ENCODE measurements at regions not wholly inside any gene's neighbourhood (a gene's known extent, or its start where the extent isn't known, plus 50 kb on each side); places are given as distances from the start of the nearest gene placed in this dataset.

DNA sequence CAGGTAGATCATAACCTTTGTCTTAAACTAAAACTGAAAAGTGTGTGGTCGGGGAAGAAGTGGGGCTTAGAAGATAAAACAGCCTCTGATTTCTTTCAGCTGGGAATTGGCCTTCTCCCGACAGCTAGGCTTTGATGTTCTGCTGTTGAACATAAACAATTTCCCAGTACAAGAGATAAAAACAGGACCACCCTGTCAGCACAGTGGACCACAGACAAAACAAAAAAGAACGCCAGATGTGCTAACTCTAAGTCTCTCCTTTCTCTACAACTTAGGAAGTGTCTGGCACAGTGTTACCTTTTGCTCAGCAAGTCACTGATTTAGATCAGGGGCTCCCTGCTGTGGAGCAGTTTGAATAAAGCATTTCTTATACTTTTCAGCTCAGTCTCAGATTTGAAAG lies 87.5 kb upstream of the UXT start:
- no peak for TF ChIP-seq JUND (IDR thresholded peaks at IDR 0.05)
- no peak for TF ChIP-seq CTCF (IDR thresholded peaks at IDR 0.05)
- TF ChIP-seq, protein P1, sequence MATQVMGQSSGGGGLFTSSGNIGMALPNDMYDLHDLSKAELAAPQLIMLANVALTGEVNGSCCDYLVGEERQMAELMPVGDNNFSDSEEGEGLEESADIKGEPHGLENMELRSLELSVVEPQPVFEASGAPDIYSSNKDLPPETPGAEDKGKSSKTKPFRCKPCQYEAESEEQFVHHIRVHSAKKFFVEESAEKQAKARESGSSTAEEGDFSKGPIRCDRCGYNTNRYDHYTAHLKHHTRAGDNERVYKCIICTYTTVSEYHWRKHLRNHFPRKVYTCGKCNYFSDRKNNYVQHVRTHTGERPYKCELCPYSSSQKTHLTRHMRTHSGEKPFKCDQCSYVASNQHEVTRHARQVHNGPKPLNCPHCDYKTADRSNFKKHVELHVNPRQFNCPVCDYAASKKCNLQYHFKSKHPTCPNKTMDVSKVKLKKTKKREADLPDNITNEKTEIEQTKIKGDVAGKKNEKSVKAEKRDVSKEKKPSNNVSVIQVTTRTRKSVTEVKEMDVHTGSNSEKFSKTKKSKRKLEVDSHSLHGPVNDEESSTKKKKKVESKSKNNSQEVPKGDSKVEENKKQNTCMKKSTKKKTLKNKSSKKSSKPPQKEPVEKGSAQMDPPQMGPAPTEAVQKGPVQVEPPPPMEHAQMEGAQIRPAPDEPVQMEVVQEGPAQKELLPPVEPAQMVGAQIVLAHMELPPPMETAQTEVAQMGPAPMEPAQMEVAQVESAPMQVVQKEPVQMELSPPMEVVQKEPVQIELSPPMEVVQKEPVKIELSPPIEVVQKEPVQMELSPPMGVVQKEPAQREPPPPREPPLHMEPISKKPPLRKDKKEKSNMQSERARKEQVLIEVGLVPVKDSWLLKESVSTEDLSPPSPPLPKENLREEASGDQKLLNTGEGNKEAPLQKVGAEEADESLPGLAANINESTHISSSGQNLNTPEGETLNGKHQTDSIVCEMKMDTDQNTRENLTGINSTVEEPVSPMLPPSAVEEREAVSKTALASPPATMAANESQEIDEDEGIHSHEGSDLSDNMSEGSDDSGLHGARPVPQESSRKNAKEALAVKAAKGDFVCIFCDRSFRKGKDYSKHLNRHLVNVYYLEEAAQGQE (IDR thresholded peaks at IDR 0.05; ENCODE audit: low read depth, low read length): no peak
